ENCODE measurements at regions not wholly inside any gene's neighbourhood (a gene's known extent, or its start where the extent isn't known, plus 50 kb on each side); places are given as distances from the start of the nearest gene placed in this dataset.

- ATAC-seq (ENCODE audit: low read depth): no peak
- H4K91ac ChIP-seq (ENCODE audit: insufficient read depth, low read depth, low read length): no peak overlapping the region
- ChIA-PET CTCF (no interaction called here), POLR2A (ENCODE audit: unreplicated experiment) (no interaction called here)
- H3K18ac ChIP-seq (ENCODE audit: low read depth, low read length): no peak overlapping the region
- H2BK5ac ChIP-seq (ENCODE audit: low read depth, low read length, poor library complexity, severe bottlenecking): no peak overlapping the region
- no peak overlapping the region for H3K23ac ChIP-seq (ENCODE audit: low read depth, low read length)
- H3K56ac ChIP-seq (ENCODE audit: extremely low read depth, insufficient read depth, low read length): no peak overlapping the region
- no peak overlapping the region for H4K8ac ChIP-seq (ENCODE audit: low read depth in 2 of 2, low read length in 2 of 2)
- H3K36me3 ChIP-seq (ENCODE audit: control insufficient read depth, insufficient read depth, low read length): no peaks in the 10 kb centered on the region
- H2BK15ac ChIP-seq (ENCODE audit: low read depth, low read length): no peak overlapping the region
- no peaks in the 10 kb centered on the region for H3K9me3 ChIP-seq (ENCODE audit: control insufficient read depth, insufficient read depth, low read length)
- H4K20me1 ChIP-seq (ENCODE audit: insufficient read depth, low read length): no peaks in the 10 kb centered on the region
- no peak overlapping the region for H3K14ac ChIP-seq (replicated peaks; ENCODE audit: low read depth, low read length)
- in situ Hi-C loops (cut with MboI; ENCODE audit: low sequenced_read_pairs): loop anchor here (25.0 kb wide), 1 partner anchor 1103 kb away; no protein-coding TSS in a partner anchor
- dilution Hi-C loops (cut with HindIII; ENCODE audit: low sequenced_read_pairs, unreplicated experiment): no loop called here
- H3K4me1 ChIP-seq (ENCODE audit: control insufficient read depth, insufficient read depth, low read length): no peaks in the 10 kb centered on the region
- H2BK120ac ChIP-seq (ENCODE audit: low read depth, low read length): no peak overlapping the region
- H3K4ac ChIP-seq (ENCODE audit: low read depth, low read length): no peak overlapping the region
- H4K5ac ChIP-seq (ENCODE audit: low read depth, low read length): no peak overlapping the region
- no peaks in the 10 kb centered on the region for H3K9me1 ChIP-seq (ENCODE audit: insufficient read depth, low read length)
- H3K9ac ChIP-seq (ENCODE audit: low read depth, low read length): no peak overlapping the region
- intact Hi-C loops (cut with micrococcal nuclease): no loop called here
- H3K4me3 ChIP-seq (ENCODE audit: insufficient read depth, low read depth, low read length): no peak overlapping the region
- no peak for DNase-seq
- BruUV-seq (replicated peaks): no TSS peak
- H2AK9ac ChIP-seq (replicated peaks; ENCODE audit: low read depth, low read length, poor library complexity): no peak overlapping the region
- TF ChIP-seq POLR2A (IDR thresholded peaks at IDR 0.05; ENCODE audit: low read depth, low read length) (no peak), MXI1 (IDR thresholded peaks at IDR 0.05; ENCODE audit: borderline replicate concordance, low read depth, low read length) (no peak), RAD21 (IDR thresholded peaks at IDR 0.05; ENCODE audit: low read length) (no peak), ELK1 (IDR thresholded peaks at IDR 0.05; ENCODE audit: borderline replicate concordance, low read depth, low read length) (no peak), RFX5 (IDR thresholded peaks at IDR 0.05; ENCODE audit: low read depth, low read length) (no peak), USF2 (IDR thresholded peaks at IDR 0.05; ENCODE audit: low read depth, low read length) (no peak)
- no peak overlapping the region for H3K4me2 ChIP-seq (ENCODE audit: low read depth, low read length)
- no peak overlapping the region for H2BK20ac ChIP-seq (ENCODE audit: low read depth, low read length)
- H2AFZ ChIP-seq (replicated peaks; ENCODE audit: low read length, poor library complexity): no peak overlapping the region
- H2AK5ac ChIP-seq (ENCODE audit: low read depth, low read length): no peak overlapping the region
- H3K79me1 ChIP-seq (ENCODE audit: low read depth in 1 of 2, low read length in 2 of 2): no peaks in the 10 kb centered on the region
- H3K27me3 ChIP-seq (ENCODE audit: control insufficient read depth, insufficient read depth, low read length): no peaks in the 10 kb centered on the region
- no peak overlapping the region for H3K27ac ChIP-seq (ENCODE audit: insufficient read depth, low read length)
Measured at GRCh38 chr3:31140470-31140869, 246.0 kb upstream of the GADL1 start.

Measured in IMR-90 (cell line).